HG03097 (cell line): ENCODE measurements at regions not wholly inside any gene's neighbourhood (a gene's known extent, or its start where the extent isn't known, plus 50 kb on each side); places are given as distances from the start of the nearest gene placed in this dataset.
"Not testable (repeated sequence)": the region's sequence is repeated elsewhere in the genome, so short reads cannot be mapped to it uniquely, and the experiment has no call there.

ENCODE experiments used
- ATAC-seq: cut with Tn5 transposase; IDR thresholded peaks from one replicate; pipeline ENCODE4 v1.9.1; 2021; ENCODE audit not compliant: unreplicated experiment, low FRiP score

DNA sequence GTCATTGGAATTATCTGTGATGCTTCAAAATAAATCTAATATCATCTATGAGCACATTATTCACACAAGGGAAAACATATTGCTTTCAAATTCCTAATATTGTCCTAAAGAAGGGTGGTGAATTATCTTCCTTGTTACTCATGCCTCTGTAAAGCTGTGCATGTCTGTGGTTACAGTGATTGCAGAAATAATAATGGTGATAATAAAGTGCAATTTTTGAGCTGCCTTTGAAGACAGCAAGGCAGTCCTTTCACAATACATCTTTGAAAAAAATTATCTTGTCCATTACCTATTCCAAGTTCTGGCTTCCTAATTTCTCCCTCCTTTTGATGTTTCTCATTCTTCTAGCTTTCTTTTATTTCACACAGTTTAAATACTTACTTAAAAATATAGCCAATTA is 442.1 kb upstream of the EYS start:
- no peak for ATAC-seq

GRCh38 chr6:66145867-66146266 is 438.8 kb upstream of the EYS start:
- ATAC-seq, result no peak

DNA sequence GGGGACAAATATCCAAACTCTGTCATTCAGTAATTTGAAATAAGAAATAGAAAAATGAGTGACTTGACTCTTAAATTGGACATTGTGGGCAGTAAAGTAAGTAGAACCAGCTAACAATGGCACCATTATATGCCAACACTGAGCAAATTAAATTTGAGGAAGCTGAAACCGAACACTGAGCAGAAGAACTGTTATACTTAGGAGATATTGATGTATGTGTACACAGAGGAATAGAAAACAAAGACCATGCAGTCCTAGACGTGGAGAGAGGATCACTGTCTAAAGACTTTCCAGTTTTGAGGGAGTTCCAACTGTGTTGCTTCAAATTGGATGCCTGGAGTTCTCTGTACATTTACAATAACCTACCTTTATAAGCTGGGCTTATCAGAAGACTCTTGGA is 427.0 kb upstream of the EYS start:
- ATAC-seq, result no peak

DNA sequence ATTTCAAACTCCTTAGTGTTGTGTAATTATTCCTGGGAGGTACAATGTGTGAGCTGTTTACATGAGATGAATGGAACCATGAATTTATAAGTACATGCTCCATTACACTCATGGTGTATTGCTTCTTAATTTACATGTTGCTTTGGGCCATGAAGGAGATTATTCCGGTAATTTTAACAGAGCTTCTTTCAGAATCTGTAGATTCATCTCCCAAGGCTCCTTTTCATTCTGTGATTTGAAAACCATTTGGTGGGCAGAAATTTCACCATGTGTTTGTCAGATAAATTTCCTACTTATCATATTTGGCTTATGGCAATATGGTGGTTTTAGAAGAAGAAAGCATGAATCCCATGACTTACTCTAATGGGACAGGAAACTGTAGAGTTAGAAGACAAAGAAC is 421.6 kb upstream of the EYS start:
- ATAC-seq, result no peak

- no peak for ATAC-seq
These were observed 421.2 kb upstream of the EYS start for GRCh38 chr6:66128243-66128642.

DNA sequence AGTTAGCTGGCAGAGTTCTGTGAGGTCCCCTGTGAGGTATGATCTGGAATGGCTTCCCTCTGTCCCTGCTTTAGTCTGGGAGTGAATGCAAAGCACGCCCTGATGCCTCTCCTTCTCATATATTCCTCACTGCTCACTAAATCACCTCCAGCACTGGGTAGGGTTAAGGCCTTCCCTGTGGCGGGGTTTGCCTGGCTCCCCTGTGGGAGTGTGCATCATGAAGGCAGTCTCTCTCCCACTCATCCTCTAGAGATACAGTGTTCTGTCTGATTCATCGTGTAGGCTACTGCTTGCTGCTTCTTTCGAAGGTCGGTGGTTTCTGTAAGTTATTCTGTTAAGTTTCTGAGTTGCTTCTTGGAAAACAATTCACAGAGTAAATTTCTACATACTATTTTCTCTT is 420.0 kb upstream of the EYS start:
- ATAC-seq, result no peak

DNA sequence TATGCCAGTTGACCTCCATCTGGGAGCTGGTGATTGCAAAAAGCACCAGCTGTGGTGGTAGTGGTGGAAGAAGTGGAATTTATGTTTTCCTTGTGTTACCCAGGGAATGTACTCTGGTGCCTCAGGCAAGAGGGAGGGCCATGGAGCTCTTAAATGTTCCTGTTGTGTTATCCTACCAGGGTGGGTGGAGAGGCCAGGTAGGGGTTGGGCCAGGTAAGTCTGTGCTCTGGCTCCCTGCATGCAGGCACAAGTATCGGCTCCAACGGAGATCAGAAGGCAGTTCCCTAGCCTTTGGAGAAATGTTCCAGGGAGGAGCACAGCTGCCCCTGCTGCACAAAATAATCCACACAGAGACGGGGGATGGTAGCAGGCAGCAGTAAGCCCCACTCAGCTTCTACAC is 419.3 kb upstream of the EYS start:
- no peak for ATAC-seq

- ATAC-seq, result no peak
These were observed 396.9 kb upstream of the EYS start for GRCh38 chr6:66103954-66104353.

DNA sequence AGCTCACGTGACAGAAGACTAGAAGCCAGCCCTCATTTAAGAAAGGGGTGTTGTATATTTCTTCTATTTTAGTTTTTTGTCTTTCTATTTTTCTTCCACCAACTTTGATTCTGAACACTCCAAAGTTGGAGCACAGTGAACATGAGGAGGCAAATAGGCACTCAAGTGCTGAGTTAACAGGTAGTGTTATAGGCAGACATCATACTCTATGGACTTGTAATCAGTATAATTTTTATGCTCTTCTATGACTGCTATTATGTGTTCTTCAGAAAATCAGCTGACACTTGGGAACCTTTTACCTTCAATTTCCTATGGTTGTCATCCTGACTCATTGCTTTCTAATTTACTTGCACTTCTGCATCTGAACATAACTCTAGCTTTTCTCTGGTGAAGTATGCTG is 396.3 kb upstream of the EYS start:
- ATAC-seq, result no peak

DNA sequence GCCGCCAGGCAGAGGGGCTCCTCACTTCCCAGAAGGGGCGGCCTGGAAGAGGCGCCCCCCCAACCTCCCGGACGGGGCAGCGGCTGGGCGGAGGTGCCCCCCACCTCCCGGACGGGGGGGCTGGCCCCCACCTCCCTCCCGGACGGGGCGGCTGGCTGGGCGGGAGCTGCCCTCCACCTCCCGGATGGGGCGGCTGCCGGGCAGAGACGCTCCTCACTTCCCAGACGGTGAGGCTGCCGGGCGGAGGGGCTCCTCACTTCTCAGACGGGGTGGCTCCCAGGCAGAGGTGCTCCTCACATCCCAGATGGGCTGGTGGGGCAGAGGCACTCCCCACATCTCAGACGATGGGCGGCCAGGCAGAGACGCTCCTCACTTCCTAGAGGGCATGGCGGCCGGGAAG is 389.7 kb upstream of the EYS start:
- no peak for ATAC-seq

DNA sequence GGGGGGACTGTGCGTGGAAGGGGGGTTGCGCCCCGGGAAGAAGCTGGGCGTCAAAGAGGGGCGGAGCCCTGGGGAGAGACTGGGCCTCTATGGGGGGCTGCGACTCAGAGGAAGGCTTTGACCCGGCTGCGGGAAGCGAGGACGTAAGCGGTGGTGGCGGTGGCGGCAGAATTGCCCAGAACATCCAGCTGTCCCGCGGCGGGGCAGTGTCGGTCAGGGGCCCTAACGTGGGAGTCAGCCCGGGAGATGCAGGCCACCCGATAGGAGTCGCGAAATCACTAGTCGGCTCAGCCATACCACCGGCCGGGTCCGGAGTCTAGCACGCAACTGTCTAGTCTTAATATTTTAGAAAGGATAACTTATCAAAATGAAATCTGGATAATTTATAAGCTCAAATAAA is 387.6 kb upstream of the EYS start:
- ATAC-seq, result no peak

DNA sequence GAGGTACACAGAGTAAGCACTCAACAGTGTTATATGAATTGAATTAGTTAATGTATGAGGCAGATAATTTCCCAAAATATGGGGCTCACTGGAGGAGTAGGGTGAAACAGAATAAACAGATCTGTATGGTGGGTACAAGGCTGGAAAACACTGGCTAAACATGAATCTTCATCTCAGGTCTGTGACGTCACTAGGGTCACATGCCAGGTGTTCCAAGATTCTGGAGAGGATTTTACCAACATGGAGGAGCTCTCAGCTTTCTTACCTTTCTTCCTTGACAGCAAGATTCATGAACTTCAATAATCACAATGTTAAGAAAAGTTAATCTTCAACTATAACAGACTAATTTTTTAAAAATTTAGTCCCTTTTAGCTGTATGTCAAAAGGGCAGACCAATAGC is 385.3 kb upstream of the EYS start:
- ATAC-seq, result not testable (repeated sequence)

DNA sequence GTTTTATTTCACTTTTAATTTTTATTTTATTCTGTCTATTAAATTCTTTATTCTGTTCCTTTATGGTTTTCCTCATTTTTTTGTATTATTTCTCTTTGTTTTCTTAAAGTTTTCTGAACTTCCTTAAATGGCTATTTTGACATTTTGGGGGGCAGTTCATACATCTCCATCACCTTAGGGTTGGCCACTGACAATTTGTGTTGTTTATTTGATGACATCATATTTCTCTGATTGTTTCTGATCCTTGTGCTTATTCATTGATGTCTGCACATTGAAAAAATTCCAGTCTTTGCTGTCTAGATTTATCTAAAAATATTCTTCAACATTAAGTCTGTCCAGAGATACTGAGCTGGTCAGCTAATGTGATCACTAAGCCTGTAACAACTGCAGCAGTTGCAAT is 379.5 kb upstream of the EYS start:
- ATAC-seq, result no peak

- ATAC-seq, result no peak
These were observed 375.9 kb upstream of the EYS start for GRCh38 chr6:66082914-66083313.

DNA sequence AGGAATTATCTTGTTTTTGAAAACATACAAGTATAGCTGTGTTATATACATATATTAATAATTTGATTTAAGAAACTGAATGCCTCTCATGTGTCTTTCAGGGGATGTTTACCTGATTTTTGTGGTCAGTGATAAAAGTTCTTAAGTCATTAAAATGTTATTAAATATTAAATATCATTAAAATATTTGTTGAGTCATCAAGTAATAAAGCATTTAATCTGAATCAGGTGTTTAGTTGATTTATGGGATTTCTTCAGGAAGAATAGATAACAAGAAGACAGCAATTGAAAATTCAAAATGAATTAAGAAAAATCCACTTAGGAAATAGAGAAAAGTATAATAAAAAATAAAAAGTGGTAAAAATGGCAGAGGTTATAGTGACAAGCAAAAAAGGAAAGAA is 361.9 kb upstream of the EYS start:
- ATAC-seq, result no peak

GRCh38 chr6:66068033-66068432 is 361.0 kb upstream of the EYS start:
- no peak for ATAC-seq

DNA sequence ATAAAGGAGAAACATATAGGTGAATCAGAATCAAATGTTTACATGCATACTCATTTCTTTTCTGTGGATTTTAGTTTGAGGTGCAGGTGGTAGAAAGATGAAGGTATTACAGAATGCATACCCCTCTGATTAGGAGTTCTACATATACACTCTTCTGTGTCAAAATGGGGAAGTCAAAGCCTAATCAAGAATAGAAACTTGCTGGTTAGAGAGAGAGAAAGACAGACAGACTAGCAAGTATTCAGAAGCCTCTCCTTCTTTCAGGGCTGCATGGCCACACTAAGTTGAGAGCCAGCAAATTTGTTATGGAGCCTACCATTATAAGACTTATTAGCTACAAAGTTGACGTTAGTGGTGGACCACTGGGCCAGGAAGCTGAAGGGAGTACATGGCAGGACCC is 358.3 kb upstream of the EYS start:
- no peak for ATAC-seq

- no peak for ATAC-seq
These were observed 350.0 kb upstream of the EYS start for GRCh38 chr6:66057034-66057433.

- ATAC-seq, result no peak
These were observed 347.9 kb upstream of the EYS start for GRCh38 chr6:66054967-66055366.

DNA sequence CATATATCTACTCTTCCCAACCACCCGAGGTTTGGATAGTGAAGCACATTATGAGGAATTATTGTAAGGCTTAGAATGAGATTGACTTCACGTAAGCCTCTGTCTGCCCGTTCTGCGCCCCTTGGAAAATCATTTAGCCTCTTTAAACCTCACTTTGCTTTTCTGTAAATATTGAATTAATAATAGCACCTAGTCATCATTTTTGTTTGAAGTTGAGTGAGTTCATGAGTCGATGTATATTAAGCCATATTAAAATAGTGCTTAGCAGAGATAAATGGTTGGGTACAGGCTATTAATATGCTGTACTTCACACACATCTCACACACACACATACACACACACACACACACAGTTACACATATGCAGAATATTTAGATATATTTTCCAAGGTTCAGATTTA is 344.8 kb upstream of the EYS start:
- ATAC-seq, result no peak

GRCh38 chr6:66048684-66049474 is 341.9 kb upstream of the EYS start:
- ATAC-seq, result no peak

GRCh38 chr6:66032626-66033025 is 325.6 kb upstream of the EYS start:
- no peak for ATAC-seq

DNA sequence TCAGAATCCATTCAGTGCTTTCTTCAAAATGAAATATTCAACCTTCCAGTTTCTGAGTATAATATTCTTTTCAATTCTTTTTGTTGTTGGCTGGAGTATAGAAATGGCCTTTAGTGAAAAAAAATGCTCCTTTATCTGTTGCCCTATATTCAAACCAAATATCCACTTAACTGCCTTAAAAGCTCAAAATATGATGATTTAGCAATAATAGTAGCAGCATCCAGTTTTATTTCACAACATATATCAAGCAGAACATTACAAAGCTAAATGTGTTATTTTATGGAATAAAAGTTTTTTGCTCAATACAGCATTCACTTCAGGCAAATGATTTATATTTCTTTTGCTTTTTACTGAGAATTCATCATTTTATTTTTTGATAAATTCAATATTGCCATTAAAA is 322.4 kb upstream of the EYS start:
- no peak for ATAC-seq
